ENCODE measurements at regions not wholly inside any gene's neighbourhood (a gene's known extent, or its start where the extent isn't known, plus 50 kb on each side); places are given as distances from the start of the nearest gene placed in this dataset.

GRCh38 chr6:166046982-166047381 is 120.7 kb downstream of the TBXT start:
- no peak for DNase-seq

GRCh38 chr6:166046226-166046625 is 121.4 kb downstream of the TBXT start:
- peak; percentile 95 for DNase-seq

- no peak for DNase-seq
Measured at GRCh38 chr6:166045860-166046200, 121.8 kb downstream of the TBXT start.

GRCh38 chr6:166045173-166045859 is 122.3 kb downstream of the TBXT start:
- no peak for DNase-seq

GRCh38 chr6:166041277-166041676 is 126.4 kb downstream of the TBXT start:
- DNase-seq, result no peak

- no peak for DNase-seq
Measured at GRCh38 chr6:166040292-166040691, 127.4 kb downstream of the TBXT start.

GRCh38 chr6:166036316-166037095 is 131.1 kb downstream of the TBXT start:
- peak; percentile 83 for DNase-seq

- peak; percentile 89 for DNase-seq
Measured at GRCh38 chr6:166032366-166033200, 135.1 kb downstream of the TBXT start.

GRCh38 chr6:166031275-166031674 is 136.4 kb downstream of the TBXT start:
- DNase-seq, result no peak

- peak; percentile 62 for DNase-seq
Measured at GRCh38 chr6:166029506-166029905, 138.1 kb downstream of the TBXT start.

- DNase-seq, result peak; percentile 57
Measured at GRCh38 chr6:166027761-166028160, 139.9 kb downstream of the TBXT start.

- DNase-seq, result peak; percentile 51
Measured at GRCh38 chr6:166026586-166027126, 141.0 kb downstream of the TBXT start.

GRCh38 chr6:166025149-166025898 is 142.3 kb downstream of the TBXT start:
- DNase-seq, result peak; percentile 97

GRCh38 chr6:166024252-166024651 is 143.4 kb downstream of the TBXT start:
- DNase-seq, result no peak

- DNase-seq, result no peak
Measured at GRCh38 chr6:166023273-166023989, 144.2 kb downstream of the TBXT start.

- no peak for DNase-seq
Measured at GRCh38 chr6:166021429-166021828, 146.2 kb downstream of the TBXT start.

GRCh38 chr6:166019214-166019613 is 148.4 kb downstream of the TBXT start:
- no peak for DNase-seq

GRCh38 chr6:166017032-166017635 is 150.5 kb downstream of the TBXT start:
- DNase-seq, result no peak

- no peak for DNase-seq
Measured at GRCh38 chr6:166014966-166015365, 152.7 kb downstream of the TBXT start.

GRCh38 chr6:166010136-166010960 is 157.3 kb downstream of the TBXT start:
- peak; percentile 58 for DNase-seq
